H1 (cell line): ENCODE measurements at regions not wholly inside any gene's neighbourhood (a gene's known extent, or its start where the extent isn't known, plus 50 kb on each side); places are given as distances from the start of the nearest gene placed in this dataset.

Source experiments
- CTCF ChIA-PET: fragments of 300-600 bp; sonication (Branson Sonifier 250); formaldehyde crosslinking; loops from one replicate; lab custom pipeline; 2021; ENCODE audit not compliant: partially characterized antibody; lab: Charles Lee
- POLR2A ChIA-PET: fragments of 300-600 bp; sonication (Branson Sonifier 250); formaldehyde crosslinking; loops from one replicate; lab custom pipeline; 2021; ENCODE audit warnings: inconsistent platforms; ENCODE audit not compliant: partially characterized antibody; lab: Charles Lee
- DNase-seq, 2 experiments: peaks; one replicate each; pipeline versions ENCODE4 v3.0.0 to v3.0.0-alpha.2; 2010 to 2022; ENCODE audit warnings: low spot score in 2 of 2, low read depth in 1 of 2, mixed read lengths in 1 of 2
- FAIRE-seq: peaks from 2 replicates; lab custom pipeline; 2011; peaks lifted over from hg19 to GRCh38; lab: Jason Lieb, UNC
- H2AFZ ChIP-seq: 2 replicates; pipeline ENCODE4 v1.8.1; 2012; ENCODE audit warnings: low read length, inconsistent platforms
- H2AK5ac ChIP-seq: 2 replicates; pipeline ENCODE4 v1.6.1; 2013; ENCODE audit warnings: low read depth, low read length
- H2BK120ac ChIP-seq: replicated peaks from 2 replicates; pipeline ENCODE3; 2013; ENCODE audit warnings: low read depth, low read length, inconsistent platforms
- H2BK12ac ChIP-seq: 2 replicates; pipeline ENCODE4 v1.6.1; 2013; ENCODE audit warnings: low read depth, low read length
- H2BK15ac ChIP-seq: 2 replicates; pipeline ENCODE4 v1.6.1; 2013; ENCODE audit warnings: low read length
- H2BK20ac ChIP-seq: 2 replicates; pipeline ENCODE4 v1.6.1; 2013; ENCODE audit warnings: low read length
- H2BK5ac ChIP-seq: 2 replicates; pipeline ENCODE4 v1.6.1; 2013; ENCODE audit warnings: low read depth, low read length
- H3K14ac ChIP-seq: 2 replicates; pipeline ENCODE4 v1.6.1; 2013; ENCODE audit warnings: inconsistent platforms; ENCODE audit not compliant: insufficient read length
- H3K18ac ChIP-seq: 2 replicates; pipeline ENCODE4 v1.6.1; 2013; ENCODE audit warnings: low read length; ENCODE audit errors: extremely low read depth
- H3K23ac ChIP-seq: 2 replicates; pipeline ENCODE4 v1.6.1; 2013; ENCODE audit warnings: inconsistent platforms; ENCODE audit not compliant: insufficient read length
- H3K23me2 ChIP-seq: 2 replicates; pipeline ENCODE4 v1.6.1; 2013; ENCODE audit warnings: low read depth, low read length
- H3K27ac ChIP-seq: 2 replicates; pipeline ENCODE4 v1.6.1; 2011; ENCODE audit warnings: low read depth, low read length, inconsistent platforms
- H3K27me3 ChIP-seq, 4 experiments: replicated peaks in 1 of 4; 1 replicate in 1 of 4; 2 replicates in 3 of 4; pipeline versions ENCODE4 v1.6.1 to v1.8.1; 2011 to 2013; ENCODE audit warnings: low read length in 3 of 4, mild to moderate bottlenecking in 3 of 4, inconsistent platforms in 2 of 4, mixed read lengths in 2 of 4, moderate library complexity in 1 of 4; ENCODE audit not compliant: control insufficient read depth in 3 of 4, insufficient read depth in 3 of 4; ENCODE audit errors: extremely low read depth in 1 of 4
- H3K36me3 ChIP-seq, 4 experiments: 2 replicates each; pipeline versions ENCODE4 v1.6.1 to v1.8.1; 2011 to 2013; ENCODE audit warnings: mild to moderate bottlenecking in 4 of 4, low read length in 3 of 4, moderate library complexity in 2 of 4, control low read depth in 1 of 4, inconsistent platforms in 1 of 4; ENCODE audit not compliant: insufficient read depth in 4 of 4, control insufficient read depth in 2 of 4
- H3K4ac ChIP-seq: replicated peaks from 2 replicates; pipeline ENCODE3; 2013; ENCODE audit warnings: low read length, low read depth, mixed read lengths, inconsistent platforms; ENCODE audit not compliant: insufficient read length
- H3K4me1 ChIP-seq, 4 experiments: replicated peaks in 1 of 4; 1 replicate in 1 of 4; 2 replicates in 3 of 4; pipeline versions ENCODE4 v1.6.1 to v1.8.1; 2011 to 2013; ENCODE audit warnings: low read length in 3 of 4, inconsistent platforms in 2 of 4, mixed read lengths in 1 of 4; ENCODE audit not compliant: insufficient read depth in 4 of 4, control insufficient read depth in 3 of 4
- H3K4me2 ChIP-seq, 2 experiments: 2 replicates each; pipeline versions ENCODE4 v1.6.1 to v1.8.1; 2011 to 2013; ENCODE audit warnings: low read depth in 2 of 2, low read length in 2 of 2, control low read depth in 1 of 2, inconsistent platforms in 1 of 2, mild to moderate bottlenecking in 1 of 2; ENCODE audit not compliant: insufficient read depth in 1 of 2
- H3K4me3 ChIP-seq, 4 experiments: fragments of 200-600, 300-600 bp in 1 of 4; sonication (generic), shearing (Covaris generic), sonication (Bioruptor Twin) in 1 of 4; 2 replicates each; pipeline versions ENCODE4 v1.5.1 to v1.8.1; 2011 to 2016; ENCODE audit warnings: low read length in 4 of 4, low read depth in 3 of 4, control low read depth in 2 of 4, inconsistent platforms in 2 of 4, mild to moderate bottlenecking in 2 of 4, mixed read lengths in 1 of 4, moderate library complexity in 1 of 4; ENCODE audit not compliant: insufficient read depth in 2 of 4; ENCODE audit errors: extremely low read depth in 1 of 4
- H3K56ac ChIP-seq: replicated peaks from 2 replicates; pipeline ENCODE3; 2013; ENCODE audit warnings: low read depth, mild to moderate bottlenecking, mixed read lengths, low read length, inconsistent platforms; ENCODE audit not compliant: insufficient read length
- H3K79me1 ChIP-seq: 2 replicates; pipeline ENCODE4 v1.6.1; 2013; ENCODE audit warnings: low read depth, low read length, control low read depth
- H3K79me2 ChIP-seq, 2 experiments: 2 replicates each; pipeline versions ENCODE4 v1.6.1 to v1.8.1; 2012 to 2013; ENCODE audit warnings: low read length in 2 of 2, mild to moderate bottlenecking in 2 of 2, inconsistent platforms in 1 of 2; ENCODE audit not compliant: insufficient read depth in 2 of 2, control insufficient read depth in 1 of 2
- H3K9ac ChIP-seq, 4 experiments: replicated peaks in 1 of 4; 1 replicate in 1 of 4; 2 replicates in 3 of 4; pipeline versions ENCODE4 v1.6.1 to v1.8.1; 2011 to 2013; ENCODE audit warnings: low read depth in 3 of 4, low read length in 3 of 4, control low read depth in 2 of 4, mild to moderate bottlenecking in 2 of 4, moderate library complexity in 2 of 4, inconsistent platforms in 1 of 4; ENCODE audit errors: extremely low read depth in 1 of 4
- H3K9me3 ChIP-seq, 2 experiments: 2 replicates each; pipeline versions ENCODE4 v1.6.1 to v1.8.1; 2012 to 2013; ENCODE audit warnings: mild to moderate bottlenecking in 2 of 2, moderate library complexity in 2 of 2, control low read depth in 1 of 2, inconsistent platforms in 1 of 2, low read depth in 1 of 2, low read length in 1 of 2, mixed read lengths in 1 of 2; ENCODE audit not compliant: insufficient read depth in 2 of 2
- H4K20me1 ChIP-seq, 2 experiments: replicated peaks in 1 of 2; 2 replicates each; pipeline versions ENCODE3 to v1.8.1; 2011 to 2013; ENCODE audit warnings: inconsistent platforms in 2 of 2, low read length in 2 of 2, mild to moderate bottlenecking in 1 of 2; ENCODE audit not compliant: insufficient read depth in 2 of 2, control insufficient read depth in 1 of 2
- H4K5ac ChIP-seq: 2 replicates; pipeline ENCODE4 v1.6.1; 2013; ENCODE audit warnings: low read length, low read depth, mixed read lengths, inconsistent platforms; ENCODE audit not compliant: insufficient read length
- H4K8ac ChIP-seq: 2 replicates; pipeline ENCODE4 v1.8.0; 2013; ENCODE audit warnings: mild to moderate bottlenecking, moderate library complexity, low read length, inconsistent platforms; ENCODE audit not compliant: insufficient read depth; ENCODE audit errors: extremely low read depth
- H4K91ac ChIP-seq: replicated peaks from 2 replicates; pipeline ENCODE3; 2013; ENCODE audit warnings: low read length, mixed read lengths, inconsistent platforms; ENCODE audit not compliant: insufficient read length
- EZH2 ChIP-seq: fragments of 200-600 bp; sonication (generic); IDR thresholded peaks from 2 replicates; pipeline ENCODE4 v1.7.1; 2012; ENCODE audit warnings: low read depth, mild to moderate bottlenecking, moderate library complexity, low read length, inconsistent platforms; ENCODE audit not compliant: severe bottlenecking
- GTF2F1 ChIP-seq: IDR thresholded peaks from 2 replicates; pipeline ENCODE4 v1.6.1; 2012; ENCODE audit warnings: low read depth, low read length, improper control_type of control experiment, borderline replicate concordance
- NRF1 ChIP-seq: IDR thresholded peaks from 2 replicates; pipeline ENCODE4 v1.6.1; 2011; ENCODE audit warnings: mild to moderate bottlenecking, low read depth, low read length, improper control_type of control experiment
- PHF8 ChIP-seq: fragments of 200-600 bp; sonication (generic); conservative IDR thresholded peaks from 2 replicates; pipeline ENCODE4 v1.7.1; 2012; ENCODE audit warnings: low read depth, mild to moderate bottlenecking, inconsistent platforms, low read length, moderate library complexity
- SP4 ChIP-seq: IDR thresholded peaks from 2 replicates; pipeline ENCODE4 v1.6.1; 2012; ENCODE audit warnings: low read length, inconsistent platforms
- SRF ChIP-seq: IDR thresholded peaks from 2 replicates; pipeline ENCODE4 v1.6.1; 2011; ENCODE audit warnings: mild to moderate bottlenecking, low read depth, low read length, moderate library complexity

DNA sequence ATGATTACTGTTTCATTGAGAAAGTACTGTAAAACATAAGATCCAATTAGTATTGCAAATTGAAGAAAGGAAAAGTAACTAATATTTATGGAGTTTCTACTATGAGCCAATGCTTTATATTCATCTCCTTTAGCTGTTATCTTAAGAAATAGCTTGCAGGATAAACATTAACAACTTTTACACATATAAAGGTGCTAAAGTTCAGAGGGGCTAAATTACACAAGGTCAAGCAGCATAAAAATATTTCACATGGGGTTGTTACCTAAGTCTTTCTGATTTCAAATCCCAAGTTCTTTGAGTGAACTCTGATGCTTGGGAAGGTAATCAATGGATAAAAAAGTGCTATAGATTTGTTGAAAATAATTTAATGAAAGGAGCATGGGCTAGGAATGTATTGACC is 765.5 kb downstream of the CDH8 start:
- CTCF ChIA-PET = no interaction called here
- no peaks in the 10 kb centered on the region for H3K79me2 ChIP-seq
- H3K27me3 ChIP-seq = no peaks in the 10 kb centered on the region
- no peak overlapping the region for H3K18ac ChIP-seq
- no peak overlapping the region for H3K27ac ChIP-seq
- no peak overlapping the region for H3K4me3 ChIP-seq
- H3K23ac ChIP-seq = no peak overlapping the region
- H3K23me2 ChIP-seq = no peaks in the 10 kb centered on the region
- H3K14ac ChIP-seq = no peak overlapping the region
- H2AK5ac ChIP-seq = no peak overlapping the region
- H4K8ac ChIP-seq = no peak overlapping the region
- no peak overlapping the region for H2BK120ac ChIP-seq
- H3K9me3 ChIP-seq = no peaks in the 10 kb centered on the region
- TF ChIP-seq SRF (no peak), NRF1 (no peak), GTF2F1 (no peak), SP4 (no peak), PHF8 (no peak), EZH2 (no peak)
- DNase-seq (no peak), FAIRE-seq (no peak)
- H3K79me1 ChIP-seq = no peaks in the 10 kb centered on the region
- POLR2A ChIA-PET = no interaction called here
- no peak overlapping the region for H3K4ac ChIP-seq
- H4K91ac ChIP-seq = no peak overlapping the region
- no peaks in the 10 kb centered on the region for H3K4me1 ChIP-seq
- no peaks in the 10 kb centered on the region for H4K20me1 ChIP-seq
- no peak overlapping the region for H2BK20ac ChIP-seq
- no peak overlapping the region for H3K9ac ChIP-seq
- H3K56ac ChIP-seq = no peak overlapping the region
- H2AFZ ChIP-seq = no peak overlapping the region
- H2BK15ac ChIP-seq = no peak overlapping the region
- H4K5ac ChIP-seq = no peak overlapping the region
- H2BK5ac ChIP-seq = no peak overlapping the region
- H3K36me3 ChIP-seq = no peaks in the 10 kb centered on the region
- H3K4me2 ChIP-seq = no peak overlapping the region
- no peak overlapping the region for H2BK12ac ChIP-seq
